Ovary (tissue), 7 donors: ENCODE measurements at regions not wholly inside any gene's neighbourhood (a gene's known extent, or its start where the extent isn't known, plus 50 kb on each side); places are given as distances from the start of the nearest gene placed in this dataset.

Experiments
- DNase-seq, 5 donors: peaks; one replicate each; pipeline ENCODE4 v3.0.0-alpha.2; 2019 to 2020
- H3K27ac ChIP-seq, 2 donors: fragments of 200-600 bp; one replicate each; pipeline versions ENCODE4 v1.5.1 to v1.8.0; 2019 to 2022
- H3K27me3 ChIP-seq: fragments of 200-600 bp; one replicate; pipeline ENCODE4 v1.8.0; 2022
- H3K36me3 ChIP-seq: fragments of 200-600 bp; sonication (generic); one replicate; pipeline ENCODE4 v1.5.1; 2019
- H3K4me1 ChIP-seq: one replicate; pipeline ENCODE4 v1.8.1; 2013; ENCODE audit warnings: mild to moderate bottlenecking, moderate library complexity; ENCODE audit not compliant: insufficient read depth
- H3K4me3 ChIP-seq: fragments of 200-600 bp; sonication (generic); one replicate; pipeline ENCODE4 v1.5.1; 2017
- H3K9me3 ChIP-seq, 2 donors: fragments of 200-600 bp in 1 of 2; sonication (generic) in 1 of 2; one replicate each; pipeline versions ENCODE4 v1.5.1 to v1.8.1; 2013 to 2019; ENCODE audit warnings: mild to moderate bottlenecking in 1 of 2, moderate library complexity in 1 of 2
- EP300 ChIP-seq: sonication (generic); formaldehyde crosslinking; IDR thresholded peaks from one replicate; pipeline ENCODE4 v1.6.1; 2017; ENCODE audit warnings: antibody characterized with exemption
- POLR2A ChIP-seq: fragments of 450-650 bp; IDR thresholded peaks from one replicate; pipeline ENCODE4 v1.6.1; 2017; ENCODE audit warnings: antibody characterized with exemption, mild to moderate bottlenecking, moderate library complexity
- WGBS, 3 donors: extraction: QIAGEN DNeasy Blood & Tissue Kit in 1 of 3; methylation state at CpG; one replicate each; pipeline versions ENCODE4 v1.1.5 to v1.1.7; 2013 to 2017; 5-methylcytosine and 5-hydroxymethylcytosine counted together
- intact Hi-C, 4 donors: fragments of 100-400 bp; cut with DNase I; formaldehyde crosslinking; loops; one replicate each; pipeline versions ENCODE4 v1.11.0 to v1.15.1; 2022 to 2023
- TF ChIP-seq, protein P1 (sequence below), 3 donors: fragments of 450-650 bp in 2 of 3; fragments of 200-600 bp in 1 of 3; IDR thresholded peaks; one replicate each; pipeline versions ENCODE4 v1.5.1 to v1.8.0; 2016 to 2022; ENCODE audit warnings: antibody characterized with exemption in 3 of 3, mild to moderate bottlenecking in 1 of 3
- donor health status: DM: no; HTN: no; CAD: no; lungs with moderate emphysema.
- donor health status: DM: no; HTN: no; CAD: no.
- donor health status: Bipolar disorder and iron deficiency.
- donor health status: DM: no; HTN: no; CAD: no.
- donor health status: DM: yes; HTN: yes; CAD: no.

DNA sequence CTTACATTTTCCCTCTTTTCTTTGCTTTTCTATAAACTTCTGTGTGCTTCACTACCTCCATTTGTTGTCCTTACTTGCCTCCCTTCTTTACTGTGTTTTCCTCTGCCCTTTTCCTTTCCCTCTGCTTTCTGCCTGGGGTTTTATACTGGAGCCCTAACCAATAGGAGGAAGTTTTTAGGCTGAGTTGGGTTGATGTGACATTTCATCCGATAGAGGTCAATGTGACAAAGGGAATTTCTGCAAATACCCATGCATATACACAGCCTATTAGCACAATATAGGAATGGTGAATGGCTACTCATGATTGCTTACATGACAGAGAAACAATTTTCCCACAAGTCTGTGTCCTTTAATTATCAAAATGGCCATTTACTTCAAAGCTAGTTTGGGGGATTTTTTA is 153.0 kb upstream of the ARPP21 start:
- TF ChIP-seq POLR2A, result no peak
- TF ChIP-seq, protein P1, sequence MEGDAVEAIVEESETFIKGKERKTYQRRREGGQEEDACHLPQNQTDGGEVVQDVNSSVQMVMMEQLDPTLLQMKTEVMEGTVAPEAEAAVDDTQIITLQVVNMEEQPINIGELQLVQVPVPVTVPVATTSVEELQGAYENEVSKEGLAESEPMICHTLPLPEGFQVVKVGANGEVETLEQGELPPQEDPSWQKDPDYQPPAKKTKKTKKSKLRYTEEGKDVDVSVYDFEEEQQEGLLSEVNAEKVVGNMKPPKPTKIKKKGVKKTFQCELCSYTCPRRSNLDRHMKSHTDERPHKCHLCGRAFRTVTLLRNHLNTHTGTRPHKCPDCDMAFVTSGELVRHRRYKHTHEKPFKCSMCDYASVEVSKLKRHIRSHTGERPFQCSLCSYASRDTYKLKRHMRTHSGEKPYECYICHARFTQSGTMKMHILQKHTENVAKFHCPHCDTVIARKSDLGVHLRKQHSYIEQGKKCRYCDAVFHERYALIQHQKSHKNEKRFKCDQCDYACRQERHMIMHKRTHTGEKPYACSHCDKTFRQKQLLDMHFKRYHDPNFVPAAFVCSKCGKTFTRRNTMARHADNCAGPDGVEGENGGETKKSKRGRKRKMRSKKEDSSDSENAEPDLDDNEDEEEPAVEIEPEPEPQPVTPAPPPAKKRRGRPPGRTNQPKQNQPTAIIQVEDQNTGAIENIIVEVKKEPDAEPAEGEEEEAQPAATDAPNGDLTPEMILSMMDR (IDR thresholded peaks at IDR 0.05), result no peak
- TF ChIP-seq EP300, result no peak
- WGBS, 3 donors, result 60 to 68% (median 66%) methylated on average over 1 of the region's 1 CpG
- Histone ChIP-seq H3K36me3 (no peaks in the 10 kb centered on the region), H3K4me1 (no peaks in the 10 kb centered on the region), H3K9me3 (no peaks in the 10 kb centered on the region), H3K27me3 (no peaks in the 10 kb centered on the region), H3K4me3 (no peak overlapping the region), H3K27ac (no peak overlapping the region)
- DNase-seq, result no peak
- intact Hi-C loops, result no loop called here

DNA sequence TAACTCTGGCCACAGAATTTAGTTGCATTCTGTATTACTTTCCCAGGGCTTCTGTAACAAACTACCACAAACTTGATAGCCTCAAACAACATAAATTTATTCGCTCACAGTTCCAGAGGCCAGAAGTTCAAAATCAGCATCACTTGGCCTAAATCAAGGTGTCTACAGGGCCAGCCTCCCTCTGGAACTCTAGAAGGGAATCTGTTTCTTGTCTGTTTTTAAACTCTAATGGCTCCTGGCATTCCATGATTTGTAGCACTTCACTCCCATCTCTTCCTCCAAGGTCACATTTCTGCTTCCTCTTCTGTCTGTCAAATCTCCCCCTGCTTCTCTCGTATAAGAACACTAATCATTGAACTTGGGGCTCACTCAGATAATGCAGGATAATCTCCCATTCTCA is 151.9 kb upstream of the ARPP21 start:
- H3K4me3 ChIP-seq, result no peak overlapping the region
- TF ChIP-seq, protein P1 (IDR thresholded peaks at IDR 0.05), result no peak
- TF ChIP-seq EP300 (no peak), POLR2A (no peak)
- DNase-seq, result no peak
- intact Hi-C loops, result no loop called here
- H3K9me3 ChIP-seq, result no peaks in the 10 kb centered on the region
- H3K36me3 ChIP-seq, result no peaks in the 10 kb centered on the region
- H3K27ac ChIP-seq, result no peak overlapping the region
- H3K4me1 ChIP-seq, result no peaks in the 10 kb centered on the region
- H3K27me3 ChIP-seq, result no peaks in the 10 kb centered on the region
- WGBS, 3 donors, result 37 to 50% (median 47%) methylated on average over 2 of the region's 2 CpGs

DNA sequence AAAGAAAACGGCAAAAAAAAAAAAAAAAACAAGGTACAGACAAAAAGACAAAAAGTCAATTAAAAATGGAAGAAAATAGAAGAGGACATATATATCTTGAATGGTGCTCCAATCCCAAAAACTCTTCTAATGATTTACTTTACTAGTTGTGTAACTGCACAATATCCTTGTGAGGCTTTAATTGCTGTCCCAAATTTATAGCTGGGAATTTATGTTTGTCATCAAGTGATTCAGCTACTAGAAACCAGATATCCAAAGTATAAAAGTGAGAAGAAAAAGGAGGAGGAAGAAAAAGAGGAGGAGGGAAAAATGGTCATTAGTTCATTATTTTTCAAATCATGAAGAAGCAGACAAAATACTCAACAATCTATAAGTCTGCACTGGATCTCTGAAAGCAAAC is 150.8 kb upstream of the ARPP21 start:
- no peaks in the 10 kb centered on the region for H3K4me1 ChIP-seq
- no peak for DNase-seq
- no peak overlapping the region for H3K4me3 ChIP-seq
- no peaks in the 10 kb centered on the region for H3K9me3 ChIP-seq
- H3K27ac ChIP-seq, result no peak overlapping the region
- intact Hi-C loops, result no loop called here
- TF ChIP-seq EP300 (no peak), POLR2A (no peak)
- TF ChIP-seq, protein P1 (IDR thresholded peaks at IDR 0.05), result no peak
- no peaks in the 10 kb centered on the region for H3K27me3 ChIP-seq
- 38 to 46% (median 42%) methylated on average over 1 of the region's 1 CpG for WGBS, 3 donors
- H3K36me3 ChIP-seq, result no peaks in the 10 kb centered on the region

DNA sequence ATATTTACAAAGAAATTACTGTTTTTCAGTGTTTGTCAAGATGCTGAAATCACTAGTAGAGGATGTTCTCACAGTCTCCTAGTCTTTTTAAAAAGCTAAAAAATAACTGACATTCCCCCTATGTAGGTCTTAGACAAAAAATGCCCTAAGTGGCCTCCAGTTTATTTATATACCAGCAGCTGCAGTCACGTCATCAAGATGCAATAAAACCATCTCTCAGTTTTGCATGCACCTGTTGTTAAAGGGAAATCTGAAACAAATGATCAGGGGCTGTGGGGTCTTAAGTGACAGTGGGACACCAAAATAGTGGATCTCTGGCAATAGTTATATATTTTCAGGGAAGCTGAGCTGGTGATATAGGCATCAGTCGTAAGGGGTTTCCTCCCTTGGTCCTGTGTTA is 146.5 kb upstream of the ARPP21 start:
- H3K4me1 ChIP-seq, result no peaks in the 10 kb centered on the region

More for the DNA sequence above, 146.5 kb upstream of the ARPP21 start:
- TF ChIP-seq POLR2A, result no peak
- TF ChIP-seq, protein P1 (IDR thresholded peaks at IDR 0.05), result no peak
- TF ChIP-seq EP300, result no peak
- H3K36me3 ChIP-seq, result no peaks in the 10 kb centered on the region
- intact Hi-C loops, result no loop called here
- no peak overlapping the region for H3K4me3 ChIP-seq
- H3K27ac ChIP-seq, result no peak overlapping the region
- no peaks in the 10 kb centered on the region for H3K9me3 ChIP-seq
- no peak for DNase-seq
- no peaks in the 10 kb centered on the region for H3K27me3 ChIP-seq
- 64 to 75% (median 66%) methylated on average over 2 of the region's 2 CpGs for WGBS, 3 donors
